Lung (tissue), 11 donors: ENCODE measurements at regions not wholly inside any gene's neighbourhood (a gene's known extent, or its start where the extent isn't known, plus 50 kb on each side); places are given as distances from the start of the nearest gene placed in this dataset.

Source experiments
- ATAC-seq: fragments of 200-7000 bp; cut with Tn5 transposase; one replicate; pipeline ENCODE4 v1.9.1; 2020; ENCODE audit warnings: moderate number of reproducible peaks; ENCODE audit not compliant: insufficient read depth, low FRiP score
- DNase-seq, 3 donors: peaks; one replicate each; pipeline ENCODE4 v3.0.0-alpha.2; 2013 to 2017
- H3K27ac ChIP-seq, 2 donors: one replicate each; pipeline ENCODE4 v1.5.1; 2013; ENCODE audit warnings: mild to moderate bottlenecking in 2 of 2, moderate library complexity in 2 of 2, control low read depth in 1 of 2, inconsistent platforms in 1 of 2, low read depth in 1 of 2, low read length in 1 of 2
- H3K27me3 ChIP-seq, 3 donors: one replicate each; pipeline ENCODE4 v1.5.1; 2013; ENCODE audit warnings: low read length in 2 of 3; ENCODE audit not compliant: control insufficient read depth in 3 of 3, insufficient read depth in 3 of 3
- H3K36me3 ChIP-seq, 4 donors: one replicate each; pipeline ENCODE4 v1.5.1; 2013; ENCODE audit warnings: low read length in 4 of 4, mild to moderate bottlenecking in 1 of 4, moderate library complexity in 1 of 4; ENCODE audit not compliant: control insufficient read depth in 4 of 4, insufficient read depth in 4 of 4
- H3K4me1 ChIP-seq, 5 donors: one replicate each; pipeline ENCODE4 v1.5.1; 2013; ENCODE audit warnings: low read length in 5 of 5, mild to moderate bottlenecking in 2 of 5, moderate library complexity in 1 of 5; ENCODE audit not compliant: control insufficient read depth in 5 of 5, insufficient read depth in 5 of 5
- H3K4me3 ChIP-seq: one replicate; pipeline ENCODE4 v1.5.1; 2013; ENCODE audit warnings: mild to moderate bottlenecking, control low read depth, moderate library complexity
- H3K9ac ChIP-seq, 2 donors: one replicate each; pipeline ENCODE4 v1.5.1; 2013; ENCODE audit warnings: low read length in 2 of 2, control low read depth in 1 of 2; ENCODE audit not compliant: insufficient read depth in 1 of 2
- H3K9me3 ChIP-seq, 4 donors: one replicate each; pipeline ENCODE4 v1.5.1; 2013; ENCODE audit warnings: low read length in 3 of 4, mild to moderate bottlenecking in 1 of 4, moderate library complexity in 1 of 4; ENCODE audit not compliant: control insufficient read depth in 4 of 4, insufficient read depth in 3 of 4
- CTCF ChIP-seq: IDR thresholded peaks from 2 replicates; pipeline ENCODE4 v1.5.1; 2012; ENCODE audit warnings: mild to moderate bottlenecking; ENCODE audit errors: control extremely low read depth, extremely low read depth
- WGBS, 2 donors: extraction: QIAGEN DNeasy Blood & Tissue Kit; methylation state at CpG; one replicate each; pipeline ENCODE4 v1.1.7; 2013; 5-methylcytosine and 5-hydroxymethylcytosine counted together
- donor health status: control.
- donor health status: control.
- donor health status: Bipolar disorder and iron deficiency.
- donor health status: healthy.
- donor health status: DM: yes; HTN: yes; CAD: no.

DNA sequence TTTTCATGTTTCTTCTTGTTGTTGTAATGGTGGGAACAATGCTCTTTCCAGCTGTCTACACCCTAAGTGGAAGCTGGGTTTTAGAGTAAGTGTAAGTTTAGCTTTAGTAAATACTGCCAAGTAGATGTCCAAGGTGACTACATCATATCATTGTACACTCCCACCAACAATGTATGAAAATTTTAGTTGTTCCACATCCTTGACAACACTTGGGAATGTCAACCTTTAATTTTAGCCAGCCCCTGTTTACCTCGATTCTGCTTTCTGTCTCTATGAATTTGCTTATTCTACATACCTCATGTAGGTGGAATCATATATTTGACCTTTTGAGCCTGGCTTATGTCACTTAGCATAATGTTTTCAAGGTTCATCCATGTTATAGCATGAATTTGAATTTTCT lies 93.0 kb downstream of the MTPAP start:
- H3K4me3 ChIP-seq, result no peak overlapping the region
- H3K9me3 ChIP-seq, result peaks cover 0 to 6% (median 0%) of the 10 kb centered on the region in 4 donors
- ATAC-seq, result no peak
- no peak overlapping the region for H3K9ac ChIP-seq
- H3K27ac ChIP-seq, result no peak overlapping the region
- no peaks in the 10 kb centered on the region for H3K36me3 ChIP-seq
- H3K4me1 ChIP-seq, result no peaks in the 10 kb centered on the region
- no peaks in the 10 kb centered on the region for H3K27me3 ChIP-seq
- no peak for DNase-seq
- WGBS, 2 donors, result 92% methylated on average over 1 of the region's 1 CpG
- TF ChIP-seq CTCF, result no peak

- Histone ChIP-seq H3K27me3 (no peaks in the 10 kb centered on the region), H3K9me3 (peaks cover 0 to 6% (median 0%) of the 10 kb centered on the region in 4 donors), H3K4me3 (no peak overlapping the region), H3K36me3 (no peaks in the 10 kb centered on the region), H3K27ac (no peak overlapping the region), H3K9ac (no peak overlapping the region), H3K4me1 (no peaks in the 10 kb centered on the region)
- no peak for DNase-seq
- no peak for TF ChIP-seq CTCF
- 66 to 81% methylated on average over 1 of the region's 1 CpG for WGBS, 2 donors
- ATAC-seq, result no peak
These were observed 94.2 kb downstream of the MTPAP start for GRCh38 chr10:30254926-30255325.

- Histone ChIP-seq H3K9me3 (peaks cover 0 to 6% (median 0%) of the 10 kb centered on the region in 4 donors), H3K9ac (no peak overlapping the region), H3K36me3 (no peaks in the 10 kb centered on the region), H3K27me3 (no peaks in the 10 kb centered on the region), H3K4me1 (no peaks in the 10 kb centered on the region), H3K4me3 (no peak overlapping the region), H3K27ac (no peak overlapping the region)
- no peak for DNase-seq
- TF ChIP-seq CTCF, result no peak
- 89 to 97% methylated on average over 4 of the region's 4 CpGs for WGBS, 2 donors
- ATAC-seq, result no peak
These were observed 100.3 kb downstream of the MTPAP start for GRCh38 chr10:30248728-30249127.

DNA sequence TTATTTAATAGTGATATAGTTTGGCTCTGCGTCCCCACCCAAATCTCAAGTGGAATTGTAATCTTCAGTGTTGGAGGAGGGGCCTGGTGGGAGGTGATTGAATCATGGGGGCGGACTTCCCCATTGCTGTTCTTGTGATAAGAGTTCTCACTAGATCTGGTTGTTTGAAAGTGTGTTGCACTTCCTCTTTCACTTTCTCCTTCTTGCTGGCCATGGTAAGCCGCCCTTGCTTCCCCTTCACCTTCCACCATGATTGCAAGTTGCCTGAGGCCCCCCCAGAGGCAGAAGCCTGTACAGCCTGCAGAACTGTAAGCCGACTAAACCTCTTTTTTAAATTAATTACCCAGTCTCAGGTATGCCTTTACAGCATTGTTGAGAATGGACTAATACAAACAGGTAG lies 101.4 kb downstream of the MTPAP start:
- H3K9ac ChIP-seq, result no peak overlapping the region
- TF ChIP-seq CTCF, result no peak
- H3K4me1 ChIP-seq, result no peaks in the 10 kb centered on the region
- no peaks in the 10 kb centered on the region for H3K27me3 ChIP-seq
- no peak for ATAC-seq
- DNase-seq, result no peak
- no peaks in the 10 kb centered on the region for H3K36me3 ChIP-seq
- no peaks in the 10 kb centered on the region for H3K9me3 ChIP-seq
- no peak overlapping the region for H3K27ac ChIP-seq
- 83% methylated on average over 4 of the region's 4 CpGs for WGBS, 2 donors
- H3K4me3 ChIP-seq, result no peak overlapping the region
